ENCODE measurements at regions not wholly inside any gene's neighbourhood (a gene's known extent, or its start where the extent isn't known, plus 50 kb on each side); places are given as distances from the start of the nearest gene placed in this dataset.

DNA sequence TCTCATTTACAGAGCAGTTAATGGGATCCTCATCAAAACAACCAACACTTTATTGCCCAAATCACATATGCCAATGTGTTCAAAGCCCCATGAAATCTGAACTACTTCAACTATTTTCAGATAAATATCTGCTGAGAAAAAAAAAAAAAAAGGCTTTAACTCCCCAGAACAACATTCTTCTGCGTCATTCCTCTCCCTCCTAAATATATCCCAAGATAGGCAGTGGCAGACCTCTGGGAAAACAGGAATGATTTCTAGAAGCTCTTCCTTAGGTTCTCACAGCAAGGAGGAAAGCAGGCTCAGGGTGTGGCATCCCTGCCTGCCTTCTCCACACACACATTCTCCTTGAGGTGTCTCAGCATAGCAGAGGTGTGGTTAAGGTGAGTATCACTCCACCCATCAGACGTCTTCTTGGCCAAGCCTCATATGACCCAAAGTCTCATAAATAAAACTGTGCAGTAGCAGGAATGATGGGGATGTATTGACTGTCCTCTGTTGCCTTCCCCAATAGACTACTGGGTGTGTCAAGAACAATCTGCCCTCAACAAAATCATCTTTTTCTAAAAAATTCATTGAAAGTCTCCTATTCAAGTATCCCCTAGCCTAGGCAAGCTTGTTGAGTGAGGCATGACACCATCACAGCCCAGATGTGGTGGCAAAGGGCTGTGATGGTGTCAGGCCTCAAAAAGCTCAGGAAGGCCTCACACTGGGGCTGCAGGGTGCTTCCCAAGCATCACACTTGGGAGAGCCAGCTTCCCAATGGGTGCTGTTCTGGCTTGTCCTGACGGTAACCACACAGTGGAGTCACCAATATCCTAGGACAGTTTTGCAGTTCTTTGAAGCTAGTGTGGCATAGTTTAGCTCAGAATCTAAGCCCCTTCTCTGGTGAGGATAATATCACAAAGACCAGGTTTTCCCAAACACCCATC lies 135.4 kb upstream of the SOX9 start:
- H3K27me3 ChIP-seq (ENCODE audit: control insufficient read depth in 4 of 4, insufficient read depth in 4 of 4, low read length in 3 of 4): no peaks in the 10 kb centered on the region
- 77% methylated on average over 3 of the region's 3 CpGs for WGBS
- no peak overlapping the region for H3K4me3 ChIP-seq (ENCODE audit: low read depth in 1 of 3, low read length in 3 of 3)
- H3K36me3 ChIP-seq (ENCODE audit: control insufficient read depth in 4 of 4, insufficient read depth in 3 of 4, low read depth in 1 of 4, low read length in 3 of 4): no peaks in the 10 kb centered on the region
- H3K4me1 ChIP-seq (ENCODE audit: control insufficient read depth in 4 of 4, insufficient read depth in 4 of 4, low read length in 3 of 4): no peaks in the 10 kb centered on the region
- DNase-seq (ENCODE audit: low spot score): no peak
- TF ChIP-seq YY1 (IDR thresholded peaks at IDR 0.05) (no peak), HNF4G (IDR thresholded peaks at IDR 0.05) (no peak), EGR1 (IDR thresholded peaks at IDR 0.05; ENCODE audit: low read depth in 2 of 2) (no peak)
- no peak overlapping the region for H3K27ac ChIP-seq (ENCODE audit: low read depth in 1 of 2, low read length in 2 of 2)
- H3K9ac ChIP-seq (ENCODE audit: low read depth in 1 of 2, low read length in 2 of 2): no peak overlapping the region
- H3K9me3 ChIP-seq (ENCODE audit: control insufficient read depth in 4 of 4, low read length in 3 of 4): peaks cover 0 to 2% (median 0%) of the 10 kb centered on the region in 4 donors

DNA sequence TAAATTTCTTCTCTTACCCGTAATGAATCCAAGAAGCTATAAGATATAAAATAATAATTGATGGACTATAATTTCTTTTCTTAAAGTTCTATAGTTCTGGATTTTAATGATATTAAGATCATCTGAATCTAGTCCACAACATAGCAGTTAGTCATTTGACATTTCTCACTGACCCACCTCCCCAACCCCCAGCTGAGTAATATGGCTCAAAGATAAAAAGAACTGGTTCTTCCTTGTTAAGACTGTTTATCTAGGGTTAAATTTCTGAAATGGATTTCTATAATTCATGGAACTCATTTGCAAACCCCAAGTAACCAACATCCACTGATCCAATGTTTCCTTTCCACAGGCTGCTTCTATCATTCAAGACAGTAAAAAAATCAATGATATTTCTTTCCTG lies 133.9 kb upstream of the SOX9 start:
- no peak for DNase-seq (ENCODE audit: low spot score)
- H3K4me1 ChIP-seq (ENCODE audit: control insufficient read depth in 4 of 4, insufficient read depth in 4 of 4, low read length in 3 of 4): no peaks in the 10 kb centered on the region
- H3K9me3 ChIP-seq (ENCODE audit: control insufficient read depth in 4 of 4, low read length in 3 of 4): no peaks in the 10 kb centered on the region
- no peaks in the 10 kb centered on the region for H3K27me3 ChIP-seq (ENCODE audit: control insufficient read depth in 4 of 4, insufficient read depth in 4 of 4, low read length in 3 of 4)
- no peaks in the 10 kb centered on the region for H3K36me3 ChIP-seq (ENCODE audit: control insufficient read depth in 4 of 4, insufficient read depth in 3 of 4, low read depth in 1 of 4, low read length in 3 of 4)
- TF ChIP-seq FOXA2 (IDR thresholded peaks at IDR 0.05) (no peak), HNF4A (conservative IDR thresholded peaks at IDR 0.05) (no peak), RAD21 (IDR thresholded peaks at IDR 0.05) (no peak)
- H3K27ac ChIP-seq (ENCODE audit: low read depth in 1 of 2, low read length in 2 of 2): no peak overlapping the region
- H3K9ac ChIP-seq (ENCODE audit: low read depth in 1 of 2, low read length in 2 of 2): no peak overlapping the region
- no peak overlapping the region for H3K4me3 ChIP-seq (ENCODE audit: low read depth in 1 of 3, low read length in 3 of 3)
- 93% methylated on average over 1 of the region's 1 CpG for WGBS

DNA sequence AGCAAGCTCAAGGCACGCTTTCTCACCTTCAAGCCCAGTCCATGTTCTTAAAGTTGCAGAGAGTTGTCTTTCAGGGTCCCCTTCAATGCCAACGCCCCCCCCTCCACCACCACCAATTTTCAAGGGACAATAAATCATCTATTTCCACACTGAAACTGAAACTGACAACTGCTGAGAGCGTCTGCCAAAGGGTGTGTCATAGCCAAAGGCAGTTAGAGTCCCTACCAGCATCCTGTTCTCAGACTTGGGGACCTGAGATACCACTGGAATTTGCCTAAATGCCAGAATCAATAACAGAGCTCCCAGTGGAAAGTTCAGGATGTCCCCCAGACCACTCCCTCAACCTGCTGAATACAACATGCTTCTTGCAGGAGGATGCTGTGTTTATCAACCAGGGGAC lies 133.2 kb upstream of the SOX9 start:
- no peak overlapping the region for H3K27ac ChIP-seq (ENCODE audit: low read depth in 1 of 2, low read length in 2 of 2)
- TF ChIP-seq RAD21 (IDR thresholded peaks at IDR 0.05) (no peak), TAF1 (conservative IDR thresholded peaks at IDR 0.05) (no peak), FOXA1 (IDR thresholded peaks at IDR 0.05) (no peak), EGR1 (IDR thresholded peaks at IDR 0.05; ENCODE audit: low read depth in 2 of 2) (no peak), FOXA2 (IDR thresholded peaks at IDR 0.05) (no peak), YY1 (IDR thresholded peaks at IDR 0.05) (no peak)
- TF ChIP-seq, protein P1, sequence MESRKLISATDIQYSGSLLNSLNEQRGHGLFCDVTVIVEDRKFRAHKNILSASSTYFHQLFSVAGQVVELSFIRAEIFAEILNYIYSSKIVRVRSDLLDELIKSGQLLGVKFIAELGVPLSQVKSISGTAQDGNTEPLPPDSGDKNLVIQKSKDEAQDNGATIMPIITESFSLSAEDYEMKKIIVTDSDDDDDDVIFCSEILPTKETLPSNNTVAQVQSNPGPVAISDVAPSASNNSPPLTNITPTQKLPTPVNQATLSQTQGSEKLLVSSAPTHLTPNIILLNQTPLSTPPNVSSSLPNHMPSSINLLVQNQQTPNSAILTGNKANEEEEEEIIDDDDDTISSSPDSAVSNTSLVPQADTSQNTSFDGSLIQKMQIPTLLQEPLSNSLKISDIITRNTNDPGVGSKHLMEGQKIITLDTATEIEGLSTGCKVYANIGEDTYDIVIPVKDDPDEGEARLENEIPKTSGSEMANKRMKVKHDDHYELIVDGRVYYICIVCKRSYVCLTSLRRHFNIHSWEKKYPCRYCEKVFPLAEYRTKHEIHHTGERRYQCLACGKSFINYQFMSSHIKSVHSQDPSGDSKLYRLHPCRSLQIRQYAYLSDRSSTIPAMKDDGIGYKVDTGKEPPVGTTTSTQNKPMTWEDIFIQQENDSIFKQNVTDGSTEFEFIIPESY (IDR thresholded peaks at IDR 0.05): no peak
- H3K9me3 ChIP-seq (ENCODE audit: control insufficient read depth in 4 of 4, low read length in 3 of 4): no peaks in the 10 kb centered on the region
- no peak for DNase-seq (ENCODE audit: low spot score)
- no peak overlapping the region for H3K4me3 ChIP-seq (ENCODE audit: low read depth in 1 of 3, low read length in 3 of 3)
- H3K4me1 ChIP-seq (ENCODE audit: control insufficient read depth in 4 of 4, insufficient read depth in 4 of 4, low read length in 3 of 4): no peaks in the 10 kb centered on the region
- 45% methylated on average over 3 of the region's 3 CpGs for WGBS
- H3K36me3 ChIP-seq (ENCODE audit: control insufficient read depth in 4 of 4, insufficient read depth in 3 of 4, low read depth in 1 of 4, low read length in 3 of 4): no peaks in the 10 kb centered on the region
- H3K27me3 ChIP-seq (ENCODE audit: control insufficient read depth in 4 of 4, insufficient read depth in 4 of 4, low read length in 3 of 4): no peaks in the 10 kb centered on the region
- H3K9ac ChIP-seq (ENCODE audit: low read depth in 1 of 2, low read length in 2 of 2): no peak overlapping the region

DNA sequence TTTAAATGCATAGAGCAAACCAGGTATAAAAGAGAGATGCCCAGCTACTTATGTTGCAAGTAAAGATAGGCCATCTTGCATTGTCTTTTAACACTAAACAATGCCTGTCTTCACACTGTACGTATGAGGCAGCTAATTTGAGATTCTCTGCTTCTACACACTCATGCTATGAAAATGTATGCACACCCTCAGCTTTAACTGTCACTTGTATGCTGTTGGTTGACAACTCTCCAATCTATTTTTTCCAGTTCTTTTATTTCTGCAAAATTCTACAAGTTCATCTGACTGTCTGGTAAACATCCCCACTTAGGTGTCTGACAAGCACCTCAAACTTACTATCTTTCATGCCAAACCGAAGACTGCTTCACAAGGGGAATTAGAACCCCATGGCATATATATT lies 131.7 kb upstream of the SOX9 start:
- Histone ChIP-seq H3K9ac (ENCODE audit: low read depth in 1 of 2, low read length in 2 of 2) (no peak overlapping the region), H3K27ac (ENCODE audit: low read depth in 1 of 2, low read length in 2 of 2) (no peak overlapping the region), H3K4me1 (ENCODE audit: control insufficient read depth in 4 of 4, insufficient read depth in 4 of 4, low read length in 3 of 4) (no peaks in the 10 kb centered on the region), H3K4me3 (ENCODE audit: low read depth in 1 of 3, low read length in 3 of 3) (no peak overlapping the region), H3K36me3 (ENCODE audit: control insufficient read depth in 4 of 4, insufficient read depth in 3 of 4, low read depth in 1 of 4, low read length in 3 of 4) (no peaks in the 10 kb centered on the region), H3K27me3 (ENCODE audit: control insufficient read depth in 4 of 4, insufficient read depth in 4 of 4, low read length in 3 of 4) (no peaks in the 10 kb centered on the region), H3K9me3 (ENCODE audit: control insufficient read depth in 4 of 4, low read length in 3 of 4) (no peaks in the 10 kb centered on the region)
- no peak for DNase-seq (ENCODE audit: low spot score)
- WGBS: 80% methylated on average over 2 of the region's 2 CpGs
- TF ChIP-seq, protein P1 (IDR thresholded peaks at IDR 0.05): no peak
- no peak for TF ChIP-seq FOXA1 (IDR thresholded peaks at IDR 0.05)
- no peak for TF ChIP-seq TAF1 (conservative IDR thresholded peaks at IDR 0.05)
- no peak for TF ChIP-seq HNF4G (IDR thresholded peaks at IDR 0.05)
- no peak for TF ChIP-seq YY1 (IDR thresholded peaks at IDR 0.05)
- TF ChIP-seq, protein P2, sequence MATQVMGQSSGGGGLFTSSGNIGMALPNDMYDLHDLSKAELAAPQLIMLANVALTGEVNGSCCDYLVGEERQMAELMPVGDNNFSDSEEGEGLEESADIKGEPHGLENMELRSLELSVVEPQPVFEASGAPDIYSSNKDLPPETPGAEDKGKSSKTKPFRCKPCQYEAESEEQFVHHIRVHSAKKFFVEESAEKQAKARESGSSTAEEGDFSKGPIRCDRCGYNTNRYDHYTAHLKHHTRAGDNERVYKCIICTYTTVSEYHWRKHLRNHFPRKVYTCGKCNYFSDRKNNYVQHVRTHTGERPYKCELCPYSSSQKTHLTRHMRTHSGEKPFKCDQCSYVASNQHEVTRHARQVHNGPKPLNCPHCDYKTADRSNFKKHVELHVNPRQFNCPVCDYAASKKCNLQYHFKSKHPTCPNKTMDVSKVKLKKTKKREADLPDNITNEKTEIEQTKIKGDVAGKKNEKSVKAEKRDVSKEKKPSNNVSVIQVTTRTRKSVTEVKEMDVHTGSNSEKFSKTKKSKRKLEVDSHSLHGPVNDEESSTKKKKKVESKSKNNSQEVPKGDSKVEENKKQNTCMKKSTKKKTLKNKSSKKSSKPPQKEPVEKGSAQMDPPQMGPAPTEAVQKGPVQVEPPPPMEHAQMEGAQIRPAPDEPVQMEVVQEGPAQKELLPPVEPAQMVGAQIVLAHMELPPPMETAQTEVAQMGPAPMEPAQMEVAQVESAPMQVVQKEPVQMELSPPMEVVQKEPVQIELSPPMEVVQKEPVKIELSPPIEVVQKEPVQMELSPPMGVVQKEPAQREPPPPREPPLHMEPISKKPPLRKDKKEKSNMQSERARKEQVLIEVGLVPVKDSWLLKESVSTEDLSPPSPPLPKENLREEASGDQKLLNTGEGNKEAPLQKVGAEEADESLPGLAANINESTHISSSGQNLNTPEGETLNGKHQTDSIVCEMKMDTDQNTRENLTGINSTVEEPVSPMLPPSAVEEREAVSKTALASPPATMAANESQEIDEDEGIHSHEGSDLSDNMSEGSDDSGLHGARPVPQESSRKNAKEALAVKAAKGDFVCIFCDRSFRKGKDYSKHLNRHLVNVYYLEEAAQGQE (IDR thresholded peaks at IDR 0.05): no peak
- TF ChIP-seq, protein P3, sequence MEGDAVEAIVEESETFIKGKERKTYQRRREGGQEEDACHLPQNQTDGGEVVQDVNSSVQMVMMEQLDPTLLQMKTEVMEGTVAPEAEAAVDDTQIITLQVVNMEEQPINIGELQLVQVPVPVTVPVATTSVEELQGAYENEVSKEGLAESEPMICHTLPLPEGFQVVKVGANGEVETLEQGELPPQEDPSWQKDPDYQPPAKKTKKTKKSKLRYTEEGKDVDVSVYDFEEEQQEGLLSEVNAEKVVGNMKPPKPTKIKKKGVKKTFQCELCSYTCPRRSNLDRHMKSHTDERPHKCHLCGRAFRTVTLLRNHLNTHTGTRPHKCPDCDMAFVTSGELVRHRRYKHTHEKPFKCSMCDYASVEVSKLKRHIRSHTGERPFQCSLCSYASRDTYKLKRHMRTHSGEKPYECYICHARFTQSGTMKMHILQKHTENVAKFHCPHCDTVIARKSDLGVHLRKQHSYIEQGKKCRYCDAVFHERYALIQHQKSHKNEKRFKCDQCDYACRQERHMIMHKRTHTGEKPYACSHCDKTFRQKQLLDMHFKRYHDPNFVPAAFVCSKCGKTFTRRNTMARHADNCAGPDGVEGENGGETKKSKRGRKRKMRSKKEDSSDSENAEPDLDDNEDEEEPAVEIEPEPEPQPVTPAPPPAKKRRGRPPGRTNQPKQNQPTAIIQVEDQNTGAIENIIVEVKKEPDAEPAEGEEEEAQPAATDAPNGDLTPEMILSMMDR (IDR thresholded peaks at IDR 0.05; ENCODE audit: low read depth, low read length, missing input control): no peak

Measured in liver (tissue), 8 donors.